ENCODE measurements at regions not wholly inside any gene's neighbourhood (a gene's known extent, or its start where the extent isn't known, plus 50 kb on each side); places are given as distances from the start of the nearest gene placed in this dataset.

- DNase-seq (ENCODE audit: low read depth): no peak
- H3K4me3 ChIP-seq (ENCODE audit: low read depth, low read length): no peak overlapping the region
- TF ChIP-seq, protein P1, sequence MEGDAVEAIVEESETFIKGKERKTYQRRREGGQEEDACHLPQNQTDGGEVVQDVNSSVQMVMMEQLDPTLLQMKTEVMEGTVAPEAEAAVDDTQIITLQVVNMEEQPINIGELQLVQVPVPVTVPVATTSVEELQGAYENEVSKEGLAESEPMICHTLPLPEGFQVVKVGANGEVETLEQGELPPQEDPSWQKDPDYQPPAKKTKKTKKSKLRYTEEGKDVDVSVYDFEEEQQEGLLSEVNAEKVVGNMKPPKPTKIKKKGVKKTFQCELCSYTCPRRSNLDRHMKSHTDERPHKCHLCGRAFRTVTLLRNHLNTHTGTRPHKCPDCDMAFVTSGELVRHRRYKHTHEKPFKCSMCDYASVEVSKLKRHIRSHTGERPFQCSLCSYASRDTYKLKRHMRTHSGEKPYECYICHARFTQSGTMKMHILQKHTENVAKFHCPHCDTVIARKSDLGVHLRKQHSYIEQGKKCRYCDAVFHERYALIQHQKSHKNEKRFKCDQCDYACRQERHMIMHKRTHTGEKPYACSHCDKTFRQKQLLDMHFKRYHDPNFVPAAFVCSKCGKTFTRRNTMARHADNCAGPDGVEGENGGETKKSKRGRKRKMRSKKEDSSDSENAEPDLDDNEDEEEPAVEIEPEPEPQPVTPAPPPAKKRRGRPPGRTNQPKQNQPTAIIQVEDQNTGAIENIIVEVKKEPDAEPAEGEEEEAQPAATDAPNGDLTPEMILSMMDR (IDR thresholded peaks at IDR 0.05; ENCODE audit: control insufficient read depth, extremely low read depth, insufficient read depth): no peak
These were observed 820.8 kb upstream of the EDIL3 start for GRCh38 chr5:85205430-85205829.

- TF ChIP-seq, protein P1 (IDR thresholded peaks at IDR 0.05; ENCODE audit: control insufficient read depth, extremely low read depth, insufficient read depth): no peak
- no peak for DNase-seq (ENCODE audit: low read depth)
These were observed 840.7 kb upstream of the EDIL3 start for GRCh38 chr5:85225388-85225787.

GRCh38 chr5:85249204-85249603 is 864.5 kb upstream of the EDIL3 start:
- no peak for DNase-seq (ENCODE audit: low read depth)
- TF ChIP-seq, protein P1 (IDR thresholded peaks at IDR 0.05; ENCODE audit: control insufficient read depth, extremely low read depth, insufficient read depth): no peak
- no peak overlapping the region for H3K4me3 ChIP-seq (ENCODE audit: low read depth, low read length)

More at GRCh38 chr5:85225388-85225787, 840.7 kb upstream of the EDIL3 start:
- H3K4me3 ChIP-seq (ENCODE audit: low read depth, low read length): no peak overlapping the region

DNA sequence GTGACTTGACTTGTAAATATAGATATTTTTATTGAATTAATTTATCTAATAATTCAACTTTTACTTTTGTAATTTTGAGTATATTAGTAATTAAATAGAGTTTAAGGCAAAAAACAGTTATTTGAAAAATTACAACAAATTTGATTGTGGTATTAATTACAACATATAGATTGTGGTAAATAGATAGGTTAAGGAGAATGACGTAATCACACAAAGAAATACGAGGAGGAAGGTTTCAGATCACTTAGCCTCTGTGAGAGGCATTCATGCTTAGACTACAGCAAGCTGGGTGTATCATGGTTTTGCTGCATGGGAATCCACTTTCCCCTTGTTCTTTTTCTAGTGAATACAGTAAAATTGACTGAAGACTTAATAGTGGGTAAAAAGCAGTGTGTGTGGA is 878.4 kb upstream of the EDIL3 start:
- H3K4me3 ChIP-seq (ENCODE audit: low read depth, low read length): no peak overlapping the region
- DNase-seq (ENCODE audit: low read depth): no peak
- TF ChIP-seq, protein P1 (IDR thresholded peaks at IDR 0.05; ENCODE audit: control insufficient read depth, extremely low read depth, insufficient read depth): no peak

DNA sequence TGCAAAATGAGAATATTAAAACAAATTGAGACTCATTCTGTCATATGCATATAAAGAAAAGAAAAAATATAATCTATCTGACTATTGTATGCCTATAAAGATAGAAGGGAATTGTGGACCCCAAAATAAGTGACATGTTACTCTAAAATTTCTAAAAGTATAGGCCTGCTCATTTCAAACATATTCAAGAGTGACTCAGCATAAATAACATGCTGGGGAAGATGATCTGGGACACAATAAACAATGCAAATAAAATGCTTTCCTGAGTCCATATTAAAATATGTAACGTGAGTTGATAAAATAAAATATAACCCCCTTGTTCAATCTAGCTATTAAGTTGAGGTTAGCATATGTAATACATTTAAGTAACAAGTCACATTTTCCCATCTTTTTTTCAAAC is 882.0 kb upstream of the EDIL3 start:
- no peak overlapping the region for H3K4me3 ChIP-seq (ENCODE audit: low read depth, low read length)
- TF ChIP-seq, protein P1 (IDR thresholded peaks at IDR 0.05; ENCODE audit: control insufficient read depth, extremely low read depth, insufficient read depth): no peak
- DNase-seq (ENCODE audit: low read depth): no peak

GRCh38 chr5:85268194-85268593 is 883.5 kb upstream of the EDIL3 start:
- H3K4me3 ChIP-seq (ENCODE audit: low read depth, low read length): no peak overlapping the region
- TF ChIP-seq, protein P1 (IDR thresholded peaks at IDR 0.05; ENCODE audit: control insufficient read depth, extremely low read depth, insufficient read depth): no peak
- no peak for DNase-seq (ENCODE audit: low read depth)

DNA sequence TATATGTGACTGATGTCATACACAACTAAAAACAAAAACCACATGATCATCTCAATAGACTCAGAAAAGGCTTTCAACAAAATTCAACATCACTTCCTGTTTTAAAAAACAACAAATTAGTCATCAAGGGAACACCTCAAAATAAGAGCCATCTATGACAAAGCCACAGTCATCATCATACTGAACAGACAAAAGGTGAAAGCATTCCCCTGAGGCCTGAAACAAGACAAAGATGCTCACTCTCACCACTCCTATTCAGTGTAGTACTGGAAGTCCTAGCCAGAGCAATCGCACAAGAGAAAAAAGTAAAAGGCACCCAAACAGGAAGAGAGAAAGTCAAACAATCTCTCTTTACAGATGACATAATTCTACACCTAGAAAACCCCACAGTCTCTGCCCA is 893.5 kb upstream of the EDIL3 start:
- TF ChIP-seq, protein P1 (IDR thresholded peaks at IDR 0.05; ENCODE audit: control insufficient read depth, extremely low read depth, insufficient read depth): no peak
- no peak for DNase-seq (ENCODE audit: low read depth)
- no peak overlapping the region for H3K4me3 ChIP-seq (ENCODE audit: low read depth, low read length)

Data from LNCaP clone FGC (cell line).